ENCODE measurements at regions not wholly inside any gene's neighbourhood (a gene's known extent, or its start where the extent isn't known, plus 50 kb on each side); places are given as distances from the start of the nearest gene placed in this dataset.

- DNase-seq = no peak
Observed at GRCh38 chr1:9419369-9420041, 119.8 kb upstream of the SLC25A33 start.

GRCh38 chr1:9420835-9421532, 118.3 kb upstream of the SLC25A33 start:
- DNase-seq = no peak

GRCh38 chr1:9421533-9421873, 117.8 kb upstream of the SLC25A33 start:
- no peak for DNase-seq

GRCh38 chr1:9422321-9422720, 116.9 kb upstream of the SLC25A33 start:
- DNase-seq = no peak

GRCh38 chr1:9422911-9423505, 116.3 kb upstream of the SLC25A33 start:
- no peak for DNase-seq

GRCh38 chr1:9424261-9424660, 115.0 kb upstream of the SLC25A33 start:
- no peak for DNase-seq

GRCh38 chr1:9425859-9426258, 113.4 kb upstream of the SLC25A33 start:
- DNase-seq = no peak

GRCh38 chr1:9426291-9426711, 113.0 kb upstream of the SLC25A33 start:
- DNase-seq = peak; percentile 44

- DNase-seq = no peak
Observed at GRCh38 chr1:9427388-9427787, 111.9 kb upstream of the SLC25A33 start.

GRCh38 chr1:9428601-9429341, 110.5 kb upstream of the SLC25A33 start:
- peak; percentile 99 for DNase-seq

GRCh38 chr1:9429342-9429711, 109.9 kb upstream of the SLC25A33 start:
- DNase-seq = no peak

GRCh38 chr1:9434247-9435152, 104.8 kb upstream of the SLC25A33 start:
- DNase-seq = no peak

GRCh38 chr1:9435153-9435636, 104.1 kb upstream of the SLC25A33 start:
- DNase-seq = no peak

GRCh38 chr1:9435854-9436640, 103.2 kb upstream of the SLC25A33 start:
- no peak for DNase-seq

- no peak for DNase-seq
Observed at GRCh38 chr1:9437961-9438430, 101.3 kb upstream of the SLC25A33 start.

- no peak for DNase-seq
Observed at GRCh38 chr1:9438431-9439073, 100.7 kb upstream of the SLC25A33 start.

- DNase-seq = no peak
Observed at GRCh38 chr1:9439074-9439761, 100.0 kb upstream of the SLC25A33 start.

GRCh38 chr1:9440261-9440660, 99.0 kb upstream of the SLC25A33 start:
- DNase-seq = no peak

GRCh38 chr1:9440763-9441194, 98.5 kb upstream of the SLC25A33 start:
- no peak for DNase-seq

GRCh38 chr1:9441451-9442133, 97.7 kb upstream of the SLC25A33 start:
- no peak for DNase-seq
